ENCODE measurements at regions not wholly inside any gene's neighbourhood (a gene's known extent, or its start where the extent isn't known, plus 50 kb on each side); places are given as distances from the start of the nearest gene placed in this dataset.

- TF ChIP-seq ZNF462 (CRISPR knock-in tag; IDR thresholded peaks at IDR 0.05) (no peak), CTCF (conservative IDR thresholded peaks at IDR 0.05; ENCODE audit: low read depth in 2 of 2) (no peak)
Measured at GRCh38 chr17:72306037-72306436, 185.2 kb downstream of the SOX9 start (continued).

GRCh38 chr17:72307836-72308235 lies 187.0 kb downstream of the SOX9 start:
- no peak for DNase-seq (ENCODE audit: low spot score)
- Histone ChIP-seq H3K4me2 (no peak overlapping the region), H3K4me1 (ENCODE audit: insufficient read depth) (no peaks in the 10 kb centered on the region), H3K9me2 (ENCODE audit: insufficient read depth) (no peaks in the 10 kb centered on the region), H3F3A (replicated peaks; ENCODE audit: low read depth) (no peaks in the 10 kb centered on the region), H3K79me2 (replicated peaks; ENCODE audit: insufficient read depth) (no peaks in the 10 kb centered on the region), H3K4me3 (no peak overlapping the region), H2AFZ (no peak overlapping the region), H3K27ac (ENCODE audit: low read depth) (no peak overlapping the region), H3K36me3 (ENCODE audit: insufficient read depth) (no peaks in the 10 kb centered on the region), H3K27me3 (ENCODE audit: insufficient read depth) (no peaks in the 10 kb centered on the region), H4K20me1 (replicated peaks; ENCODE audit: insufficient read depth) (no peaks in the 10 kb centered on the region)
- Mint-ChIP-seq H3K27ac (no peak overlapping the region), H3K27me3 (ENCODE audit: insufficient read depth, low read depth, poor library complexity) (peaks cover 2% of the 10 kb centered on the region), H3K4me1 (no peaks in the 10 kb centered on the region; the same call in 1 of the 3 replicates), H3K4me3 (no peak overlapping the region), H3K36me3 (ENCODE audit: low read depth) (no peaks in the 10 kb centered on the region), H3K9me3 (no peaks in the 10 kb centered on the region)
- TF ChIP-seq EZH2 (IDR thresholded peaks at IDR 0.05; ENCODE audit: low read depth, unreplicated experiment) = no peak
- no peak for TF ChIP-seq NANOG (IDR thresholded peaks at IDR 0.05; ENCODE audit: borderline replicate concordance)
- no peak for TF ChIP-seq ZNF114 (CRISPR knock-in tag; IDR thresholded peaks at IDR 0.05)
- no peak for TF ChIP-seq POLR2AphosphoS5 (IDR thresholded peaks at IDR 0.05; ENCODE audit: low read depth)
- ATAC-seq = no peak

Measured in GM23338 (cell line).